HG03025 (cell line): ENCODE measurements at regions not wholly inside any gene's neighbourhood (a gene's known extent, or its start where the extent isn't known, plus 50 kb on each side); places are given as distances from the start of the nearest gene placed in this dataset.
"Not testable (repeated sequence)": the region's sequence is repeated elsewhere in the genome, so short reads cannot be mapped to it uniquely, and the experiment has no call there.

Experiments
- ATAC-seq: cut with Tn5 transposase; IDR thresholded peaks from one replicate; pipeline ENCODE4 v1.9.1; 2021; ENCODE audit warnings: mild to moderate bottlenecking, moderate library complexity; ENCODE audit not compliant: unreplicated experiment, low FRiP score

GRCh38 chr18:41899535-41899934 is 55.5 kb upstream of the PIK3C3 start:
- ATAC-seq = no peak

GRCh38 chr18:41893432-41893831 is 61.6 kb upstream of the PIK3C3 start:
- no peak for ATAC-seq

- no peak for ATAC-seq
Observed at GRCh38 chr18:41887100-41887499, 67.9 kb upstream of the PIK3C3 start.

GRCh38 chr18:41886126-41886807 is 68.8 kb upstream of the PIK3C3 start:
- no peak for ATAC-seq

GRCh38 chr18:41881285-41881684 is 73.7 kb upstream of the PIK3C3 start:
- no peak for ATAC-seq

GRCh38 chr18:41879256-41879655 is 75.8 kb upstream of the PIK3C3 start:
- ATAC-seq = no peak

GRCh38 chr18:41875094-41875780 is 79.8 kb upstream of the PIK3C3 start:
- ATAC-seq = no peak

- ATAC-seq = no peak
Observed at GRCh38 chr18:41873730-41874129, 81.3 kb upstream of the PIK3C3 start.

GRCh38 chr18:41872206-41872605 is 82.8 kb upstream of the PIK3C3 start:
- no peak for ATAC-seq

- no peak for ATAC-seq
Observed at GRCh38 chr18:41871229-41872000, 83.6 kb upstream of the PIK3C3 start.

- no peak for ATAC-seq
Observed at GRCh38 chr18:41870817-41871216, 84.2 kb upstream of the PIK3C3 start.

GRCh38 chr18:41870191-41870590 is 84.8 kb upstream of the PIK3C3 start:
- ATAC-seq = no peak

- not testable (repeated sequence) for ATAC-seq
Observed at GRCh38 chr18:41865796-41866195, 89.2 kb upstream of the PIK3C3 start.

- no peak for ATAC-seq
Observed at GRCh38 chr18:41864216-41864615, 90.8 kb upstream of the PIK3C3 start.

GRCh38 chr18:41862921-41863320 is 92.1 kb upstream of the PIK3C3 start:
- no peak for ATAC-seq

- no peak for ATAC-seq
Observed at GRCh38 chr18:41860987-41861386, 94.0 kb upstream of the PIK3C3 start.

GRCh38 chr18:41858761-41859555 is 96.1 kb upstream of the PIK3C3 start:
- ATAC-seq = no peak

- ATAC-seq = no peak
Observed at GRCh38 chr18:41853280-41853679, 101.8 kb upstream of the PIK3C3 start.

- no peak for ATAC-seq
Observed at GRCh38 chr18:41850781-41851180, 104.3 kb upstream of the PIK3C3 start.

GRCh38 chr18:41849632-41850031 is 105.4 kb upstream of the PIK3C3 start:
- no peak for ATAC-seq

- ATAC-seq = no peak
Observed at GRCh38 chr18:41845563-41845962, 109.5 kb upstream of the PIK3C3 start.
